ENCODE measurements at regions not wholly inside any gene's neighbourhood (a gene's known extent, or its start where the extent isn't known, plus 50 kb on each side); places are given as distances from the start of the nearest gene placed in this dataset.

GRCh38 chr12:115402443-115403180 is 718.6 kb upstream of the TBX3 start:
- no peak for DNase-seq (ENCODE audit: low read depth)

GRCh38 chr12:115401761-115402160 is 717.8 kb upstream of the TBX3 start:
- no peak for DNase-seq (ENCODE audit: low read depth)

DNA sequence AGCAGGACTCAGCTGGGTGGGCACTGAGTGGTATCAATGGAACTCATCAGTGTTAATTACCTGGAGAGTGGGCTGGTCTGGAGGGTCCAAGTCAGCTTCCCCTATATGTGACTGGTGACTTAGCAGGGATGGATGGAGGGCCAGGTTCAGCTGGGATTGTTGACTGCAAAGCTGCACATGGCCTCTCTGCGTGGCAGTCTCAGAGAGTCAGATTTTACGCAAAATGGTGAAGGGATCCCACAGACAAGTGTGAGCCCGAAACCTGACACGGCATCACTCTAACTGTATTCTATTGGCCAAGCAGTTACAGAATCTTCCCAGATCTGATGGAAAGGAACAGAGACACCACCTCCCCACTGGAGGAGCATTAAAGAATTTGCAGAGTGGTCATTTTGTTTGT is 716.0 kb upstream of the TBX3 start:
- DNase-seq (ENCODE audit: low read depth), result no peak

- DNase-seq (ENCODE audit: low read depth), result peak; percentile 36
Observed at GRCh38 chr12:115398311-115398781, 714.4 kb upstream of the TBX3 start.

- no peak for DNase-seq (ENCODE audit: low read depth)
Observed at GRCh38 chr12:115396567-115396966, 712.6 kb upstream of the TBX3 start.

DNA sequence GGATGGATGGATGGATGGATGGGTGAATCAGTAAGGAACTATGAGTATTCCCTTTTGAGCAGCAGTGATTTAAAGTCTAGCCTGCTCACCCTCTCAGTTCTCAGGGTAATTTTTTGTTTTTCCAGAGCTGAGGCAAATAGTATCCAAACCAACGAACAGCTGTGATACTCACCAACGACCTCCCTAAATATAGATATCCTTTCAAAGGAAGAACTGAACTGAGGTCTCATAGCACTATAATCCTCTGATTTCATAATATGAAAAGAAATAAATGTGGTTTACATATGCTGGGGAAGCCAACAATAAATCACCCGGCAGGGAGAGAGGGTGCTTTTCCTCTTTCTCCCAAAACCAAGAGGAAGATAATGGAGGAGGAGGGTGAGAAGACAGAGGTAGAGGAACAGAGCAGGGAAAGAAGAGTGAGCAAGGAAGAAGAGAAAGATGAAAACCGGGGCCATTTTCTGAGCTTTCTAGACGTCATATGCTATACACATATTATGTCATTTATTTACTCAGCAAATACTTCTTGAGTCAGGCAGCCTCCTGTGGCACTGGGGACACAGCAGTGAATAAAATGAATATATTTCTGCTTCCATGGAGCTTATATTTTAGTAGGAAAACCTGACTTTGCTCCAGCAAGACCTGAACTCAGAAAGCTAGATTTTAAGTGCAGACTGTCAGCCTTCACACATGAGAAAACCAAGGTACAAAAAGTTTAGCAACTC is 710.7 kb upstream of the TBX3 start:
- no peak for DNase-seq (ENCODE audit: low read depth)

GRCh38 chr12:115388139-115388538 is 704.2 kb upstream of the TBX3 start:
- no peak for DNase-seq (ENCODE audit: low read depth)

GRCh38 chr12:115387467-115387901 is 703.5 kb upstream of the TBX3 start:
- DNase-seq (ENCODE audit: low read depth), result no peak

GRCh38 chr12:115386946-115387345 is 703.0 kb upstream of the TBX3 start:
- no peak for DNase-seq (ENCODE audit: low read depth)

DNA sequence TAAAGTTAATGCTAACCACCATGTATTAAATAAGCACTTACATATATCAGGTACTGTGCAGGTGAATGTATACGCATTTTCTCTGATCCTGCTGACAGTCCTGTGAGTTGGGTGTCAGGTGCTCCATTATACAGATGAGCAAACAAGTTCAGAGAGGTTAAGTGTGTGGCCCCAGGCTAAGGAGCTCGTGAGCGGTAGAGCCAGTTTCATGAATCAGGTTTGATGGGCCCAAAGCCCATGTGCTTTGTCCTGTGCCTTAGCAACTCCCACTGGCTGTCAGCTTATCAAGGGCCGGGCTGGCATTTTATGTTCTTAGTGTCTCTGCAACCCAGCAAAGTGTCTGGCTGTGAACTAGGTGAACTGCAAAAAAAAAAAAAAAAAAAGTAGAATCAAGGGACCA is 701.2 kb upstream of the TBX3 start:
- DNase-seq (ENCODE audit: low read depth), result no peak

DNA sequence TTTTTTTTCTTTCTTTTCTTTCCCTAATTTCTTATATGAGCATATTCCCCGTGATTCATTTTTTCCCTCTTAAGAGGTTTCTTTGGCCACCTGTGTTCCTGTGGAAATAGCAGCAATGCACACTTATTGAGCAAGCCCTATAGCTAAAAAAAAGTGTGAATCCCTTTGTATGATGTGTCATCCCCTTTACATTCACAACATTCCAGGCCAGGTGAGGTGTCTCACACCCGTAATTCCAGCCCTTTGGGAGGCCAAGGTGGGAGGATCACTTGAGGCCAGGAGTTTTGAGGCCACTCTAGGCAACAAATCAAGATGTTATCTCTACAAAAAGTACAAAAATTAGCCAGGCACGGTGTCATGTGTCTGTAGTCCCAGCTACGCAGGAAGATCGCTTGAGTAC is 700.4 kb upstream of the TBX3 start:
- no peak for DNase-seq (ENCODE audit: low read depth)

DNA sequence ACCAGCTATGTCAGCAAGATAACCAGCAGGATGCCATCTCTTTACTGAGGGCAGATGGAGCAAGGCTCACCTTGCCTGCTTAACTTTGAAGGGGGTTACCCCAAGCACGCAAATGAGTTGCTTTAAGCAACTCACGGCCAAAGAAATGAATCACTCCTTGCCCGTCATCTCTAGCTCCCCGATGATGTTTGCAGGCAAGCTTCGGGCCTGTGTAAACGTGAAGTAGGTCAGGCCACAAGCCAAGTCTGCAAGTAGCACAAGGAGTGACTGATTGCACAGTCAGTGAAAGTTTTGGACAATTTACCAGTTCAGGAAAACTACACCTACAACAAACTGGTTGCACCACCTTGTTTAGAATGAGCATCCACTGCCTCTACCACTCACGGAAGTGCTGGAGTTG is 699.7 kb upstream of the TBX3 start:
- DNase-seq (ENCODE audit: low read depth), result peak; percentile 53

- no peak for DNase-seq (ENCODE audit: low read depth)
Observed at GRCh38 chr12:115382681-115383080, 698.7 kb upstream of the TBX3 start.

- DNase-seq (ENCODE audit: low read depth), result no peak
Observed at GRCh38 chr12:115380546-115381120, 696.7 kb upstream of the TBX3 start.

DNA sequence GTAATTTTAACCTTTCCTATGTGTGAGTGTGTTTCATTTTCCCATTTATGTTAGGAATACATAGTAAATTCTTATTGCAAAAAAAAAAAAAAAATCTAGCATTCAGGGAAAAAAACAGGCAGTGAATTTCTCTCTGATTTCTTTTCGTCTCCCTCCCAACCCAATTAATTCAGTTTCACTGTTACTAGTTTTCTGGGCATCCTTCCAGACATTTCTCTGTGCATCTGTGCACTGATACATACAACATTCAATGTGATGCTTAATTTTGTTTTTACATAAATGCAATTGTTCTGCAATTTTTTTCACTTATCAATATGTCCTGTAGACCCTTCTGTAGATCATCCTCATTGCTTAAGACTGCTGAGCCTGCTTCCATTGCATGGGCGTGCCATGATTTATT is 694.3 kb upstream of the TBX3 start:
- DNase-seq (ENCODE audit: low read depth), result no peak

DNA sequence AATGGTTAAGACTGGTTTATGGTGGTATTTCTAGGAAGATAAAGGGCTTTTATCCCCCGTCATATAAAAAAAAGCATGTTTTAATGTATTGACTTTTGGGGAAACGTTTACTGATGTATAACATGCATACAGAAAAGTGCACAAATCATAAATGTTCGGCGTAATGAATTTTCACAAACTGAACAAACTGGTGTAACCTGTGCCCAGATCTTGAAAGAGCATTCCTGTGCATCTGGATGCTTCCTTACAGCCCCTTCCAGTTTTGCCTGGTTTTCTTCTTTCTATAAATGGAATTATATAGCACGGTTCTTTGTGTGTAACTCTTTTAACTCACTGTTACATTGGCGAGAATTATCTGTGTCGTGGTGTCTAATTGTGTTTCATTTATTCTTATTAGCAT is 693.8 kb upstream of the TBX3 start:
- no peak for DNase-seq (ENCODE audit: low read depth)

DNA sequence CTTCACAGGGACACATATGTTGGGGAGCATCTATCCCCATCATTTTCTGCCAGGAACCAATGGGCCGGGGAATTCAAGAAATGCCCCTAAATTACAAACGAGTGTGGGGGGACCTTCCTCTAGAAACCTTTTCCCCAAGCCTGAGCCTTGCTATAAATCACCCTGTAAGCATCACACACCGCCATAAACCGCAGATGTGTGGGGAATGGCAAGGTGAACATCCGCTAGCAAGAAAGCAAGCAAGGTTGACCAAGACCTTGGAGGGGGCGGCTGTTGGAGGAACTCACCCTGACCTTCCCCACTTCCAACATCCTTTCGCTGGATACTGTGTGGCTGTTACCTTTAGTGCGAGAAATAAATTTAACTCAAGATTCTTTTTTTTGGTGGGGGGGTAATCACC is 693.3 kb upstream of the TBX3 start:
- no peak for DNase-seq (ENCODE audit: low read depth)

DNA sequence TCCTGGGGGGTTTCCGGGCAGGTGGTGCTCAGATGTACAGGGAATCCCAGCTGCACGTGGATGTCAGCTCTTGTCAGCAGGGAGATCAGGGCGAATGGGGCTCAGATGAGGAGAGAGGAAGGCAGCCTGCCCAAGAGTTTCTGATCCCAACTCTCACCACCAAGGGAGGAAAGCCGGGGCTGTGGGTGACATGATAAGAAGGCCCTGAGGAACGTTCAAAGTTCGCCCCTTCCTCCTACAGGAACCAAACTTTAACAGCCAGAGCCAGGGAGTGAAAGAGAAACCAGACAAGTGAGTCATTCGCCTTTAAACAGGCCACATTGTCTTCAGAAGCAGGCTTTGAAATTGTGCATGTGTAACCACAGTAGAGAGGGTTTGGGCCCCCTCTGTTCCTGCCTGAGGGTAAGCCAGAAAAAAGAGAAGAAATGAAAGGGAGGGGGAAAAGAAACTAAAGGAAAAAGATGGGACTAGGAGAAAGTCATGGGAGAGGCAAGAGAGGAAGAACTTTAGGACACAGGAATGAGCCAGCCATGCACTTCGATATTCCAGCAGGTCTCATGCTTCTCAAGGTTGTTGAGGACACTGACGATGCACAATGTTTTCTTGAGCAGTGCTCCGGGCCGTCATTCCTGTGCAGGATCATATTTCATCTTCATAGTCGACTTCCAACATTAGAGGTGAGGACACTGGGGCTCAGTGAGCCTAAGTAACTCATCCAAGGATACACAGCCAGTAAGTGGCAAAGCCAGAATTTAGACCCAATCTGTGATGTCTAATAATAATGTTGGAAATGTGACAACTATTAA is 691.4 kb upstream of the TBX3 start:
- DNase-seq (ENCODE audit: low read depth), result peak; percentile 86

DNA sequence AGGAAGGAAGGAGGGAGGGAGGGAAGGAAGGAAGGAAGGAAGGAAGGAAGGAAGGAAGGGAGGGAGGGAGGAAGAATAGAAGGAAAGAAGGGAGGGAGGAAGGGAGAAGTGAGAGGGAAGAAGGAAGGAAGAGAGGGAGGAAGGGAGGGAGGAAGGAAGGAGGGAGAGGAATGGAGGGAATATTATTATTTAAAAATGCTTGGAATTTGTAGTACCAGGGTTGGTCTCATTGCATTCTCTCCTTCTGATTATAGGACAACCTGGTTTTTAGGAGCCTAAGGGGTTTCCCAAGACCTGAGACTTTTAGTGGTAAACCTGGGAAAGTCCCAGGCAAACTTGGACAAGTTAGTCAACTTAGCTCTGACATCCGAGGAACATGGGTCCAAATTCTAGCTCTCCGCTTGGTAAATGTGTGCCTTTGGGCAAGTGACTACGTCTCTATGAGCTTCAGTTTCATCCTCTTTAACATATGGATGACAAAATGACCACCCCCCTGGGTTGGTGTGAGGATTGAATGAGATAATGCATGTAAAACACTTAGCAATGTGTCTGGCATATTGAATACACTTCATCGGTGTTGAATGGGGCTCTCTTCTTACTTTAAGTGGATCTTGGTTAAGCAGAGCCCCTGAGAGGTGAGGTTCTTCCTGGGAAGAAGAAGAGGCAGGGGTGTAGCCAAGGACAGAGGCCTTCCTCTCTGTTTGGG is 690.7 kb upstream of the TBX3 start:
- no peak for DNase-seq (ENCODE audit: low read depth)

- no peak for DNase-seq (ENCODE audit: low read depth)
Observed at GRCh38 chr12:115371711-115372110, 687.7 kb upstream of the TBX3 start.

DNA sequence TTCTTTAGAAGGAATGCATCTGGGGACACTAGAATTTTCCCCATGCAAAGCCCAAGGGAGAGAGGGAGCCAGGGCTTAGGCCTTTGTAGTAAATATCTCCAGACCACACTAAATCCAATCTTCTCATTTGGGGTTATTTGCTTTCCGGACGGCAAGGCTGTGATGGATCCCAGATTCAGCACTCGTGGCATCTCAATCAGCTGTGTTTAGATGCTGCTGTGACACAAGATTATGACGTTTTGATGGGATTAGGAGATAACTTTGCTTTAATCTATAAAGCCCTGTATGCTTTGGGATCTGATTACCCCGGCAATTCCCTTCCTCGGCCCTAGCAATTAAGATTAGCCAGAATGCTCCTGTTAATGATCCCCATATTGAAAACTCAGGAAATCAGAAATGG is 686.7 kb upstream of the TBX3 start:
- DNase-seq (ENCODE audit: low read depth), result no peak

All from HT1080 (cell line).